Endothelial cell of umbilical vein (primary cell): ENCODE measurements at regions not wholly inside any gene's neighbourhood (a gene's known extent, or its start where the extent isn't known, plus 50 kb on each side); places are given as distances from the start of the nearest gene placed in this dataset.

ENCODE experiments used
- BruUV-seq: library from RNA; stranded (reverse); fragments of 400-500 nt; replicated peaks from 2 replicates; lab custom pipeline; 2021; lab: Mats Ljungman, UMichigan
- CTCF ChIA-PET: fragments of 300-600, 350-600 bp; sonication (Branson Sonifier 250); formaldehyde crosslinking; loops from one replicate; lab custom pipeline; 2021; ENCODE audit warnings: antibody characterized with exemption, inconsistent platforms; lab: Charles Lee
- POLR2A ChIA-PET: fragments of 300-600, 350-600 bp; sonication (Branson Sonifier 250); formaldehyde crosslinking; loops from one replicate; lab custom pipeline; 2021; ENCODE audit warnings: antibody characterized with exemption, inconsistent platforms; lab: Charles Lee
- DNase-seq: peaks from one replicate; pipeline ENCODE4 v3.0.0-alpha.2; 2011; ENCODE audit warnings: low read depth, low spot score
- FAIRE-seq: peaks from 2 replicates; lab custom pipeline; 2011; peaks lifted over from hg19 to GRCh38; lab: Jason Lieb, UNC
- H2AFZ ChIP-seq: 2 replicates; pipeline ENCODE4 v1.6.0; 2012; ENCODE audit warnings: low read depth, low read length, control low read depth, inconsistent platforms
- H3K27ac ChIP-seq: 2 replicates; pipeline ENCODE4 v1.5.1; 2011; ENCODE audit warnings: low read depth, mild to moderate bottlenecking, control low read depth, low read length, moderate library complexity; ENCODE audit not compliant: insufficient read depth
- H3K27me3 ChIP-seq, 2 experiments: 2 replicates each; pipeline versions ENCODE4 v1.6.0 to v1.6.1; 2011; ENCODE audit warnings: low read length in 2 of 2, mixed read lengths in 1 of 2; ENCODE audit not compliant: control insufficient read depth in 2 of 2, insufficient read depth in 2 of 2
- H3K36me3 ChIP-seq, 2 experiments: 2 replicates in 1 of 2; 3 replicates in 1 of 2; pipeline ENCODE4 v1.5.1; 2011; ENCODE audit warnings: low read length in 2 of 2, mild to moderate bottlenecking in 1 of 2, moderate library complexity in 1 of 2; ENCODE audit not compliant: control insufficient read depth in 2 of 2, insufficient read depth in 2 of 2; ENCODE audit errors: extremely low read depth in 1 of 2
- H3K4me1 ChIP-seq: 3 replicates; pipeline ENCODE4 v1.5.1; 2011; ENCODE audit warnings: mild to moderate bottlenecking, low read length; ENCODE audit not compliant: control insufficient read depth, insufficient read depth; ENCODE audit errors: extremely low read depth
- H3K4me2 ChIP-seq: 2 replicates; pipeline ENCODE4 v1.6.1; 2011; ENCODE audit warnings: low read length, control low read depth, mixed read lengths; ENCODE audit not compliant: insufficient read depth
- H3K4me3 ChIP-seq, 3 experiments: fragments of 200-600 bp in 1 of 3; sonication (generic), shearing (Covaris generic) in 1 of 3; replicated peaks in 1 of 3; 2 replicates each; pipeline ENCODE4 v1.5.1; 2011 to 2016; ENCODE audit warnings: control low read depth in 3 of 3, low read length in 3 of 3, mild to moderate bottlenecking in 2 of 3, inconsistent platforms in 1 of 3, low read depth in 1 of 3, moderate library complexity in 1 of 3; ENCODE audit not compliant: insufficient read depth in 1 of 3
- H3K79me2 ChIP-seq: 2 replicates; pipeline ENCODE4 v1.6.0; 2012; ENCODE audit warnings: low read length, inconsistent platforms; ENCODE audit not compliant: control insufficient read depth, insufficient read depth
- H3K9ac ChIP-seq: replicated peaks from 2 replicates; pipeline ENCODE3; 2011; ENCODE audit warnings: low read length, control low read depth; ENCODE audit not compliant: insufficient read depth; ENCODE audit errors: extremely low read depth
- H3K9me1 ChIP-seq: replicated peaks from 3 replicates; pipeline ENCODE4 v1.6.0; 2011; ENCODE audit warnings: mild to moderate bottlenecking, low read length; ENCODE audit not compliant: control insufficient read depth, insufficient read depth; ENCODE audit errors: extremely low read depth
- H3K9me3 ChIP-seq: replicated peaks from 2 replicates; pipeline ENCODE4 v1.5.1; 2012; ENCODE audit warnings: low read length, inconsistent platforms; ENCODE audit not compliant: control insufficient read depth, insufficient read depth
- H4K20me1 ChIP-seq: replicated peaks from 2 replicates; pipeline ENCODE3; 2011; ENCODE audit warnings: mild to moderate bottlenecking, low read length; ENCODE audit not compliant: control insufficient read depth, insufficient read depth; ENCODE audit errors: extremely low read depth
- CTCF ChIP-seq, 2 donors: IDR thresholded peaks; 1 replicate in 1 of 2; 2 replicates in 1 of 2; pipeline ENCODE4 v1.5.1; 2011; ENCODE audit warnings: low read length in 2 of 2, mild to moderate bottlenecking in 2 of 2, moderate library complexity in 2 of 2, control low read depth in 1 of 2, inconsistent platforms in 1 of 2, low read depth in 1 of 2; ENCODE audit not compliant: insufficient read depth in 1 of 2; ENCODE audit errors: extremely low read depth in 1 of 2
- EZH2 ChIP-seq: IDR thresholded peaks from 2 replicates; pipeline ENCODE4 v1.6.1; 2012; ENCODE audit warnings: borderline replicate concordance, low read depth, mild to moderate bottlenecking, moderate library complexity, low read length, inconsistent platforms; ENCODE audit not compliant: severe bottlenecking
- FOS ChIP-seq: IDR thresholded peaks from 2 replicates; pipeline ENCODE4 v1.6.1; 2011; ENCODE audit warnings: mild to moderate bottlenecking, low read length, moderate library complexity, borderline replicate concordance; ENCODE audit not compliant: insufficient read depth
- GATA2 ChIP-seq: IDR thresholded peaks from 2 replicates; pipeline ENCODE4 v1.7.0; 2011; ENCODE audit warnings: low read depth, mild to moderate bottlenecking, moderate library complexity, mixed read lengths, low read length; ENCODE audit not compliant: insufficient read length, insufficient read depth
- JUN ChIP-seq: IDR thresholded peaks from 2 replicates; pipeline ENCODE4 v1.6.1; 2011; ENCODE audit warnings: borderline replicate concordance, low read depth; ENCODE audit not compliant: insufficient read length, insufficient read depth
- MAX ChIP-seq: IDR thresholded peaks from 2 replicates; pipeline ENCODE4 v1.6.1; 2011; ENCODE audit not compliant: insufficient read depth, insufficient read length
- MYC ChIP-seq: IDR thresholded peaks from one replicate; pipeline ENCODE4 v1.6.1; 2011; ENCODE audit warnings: mild to moderate bottlenecking, low read depth, low read length
- POLR2A ChIP-seq: IDR thresholded peaks from 2 replicates; pipeline ENCODE4 v1.6.1; 2012; ENCODE audit warnings: low read depth, mild to moderate bottlenecking, control low read depth, low read length
- POLR2AphosphoS5 ChIP-seq: IDR thresholded peaks from 2 replicates; pipeline ENCODE4 v1.6.1; 2012; ENCODE audit warnings: low read depth, mild to moderate bottlenecking, control low read depth, low read length, moderate library complexity; ENCODE audit not compliant: insufficient read depth
- dilution Hi-C: fragments of 300-500 bp; cut with MboI; formaldehyde crosslinking; loops from one replicate; pipeline ENCODE4 v1.15.0; 2019; ENCODE audit warnings: low sequenced_read_pairs; ENCODE audit not compliant: extremely low pct_ligation_motif_present
- intact Hi-C: fragments of 100-400 bp; cut with micrococcal nuclease; formaldehyde crosslinking; loops from one replicate; pipeline ENCODE4 v1.10.0; 2022

GRCh38 chr14:22003461-22003860 lies 329.8 kb upstream of the OR4E1 start:
- peak overlapping the region; percentile 18 for H2AFZ ChIP-seq
- no peaks in the 10 kb centered on the region for H3K4me1 ChIP-seq
- H3K4me3 ChIP-seq: no peak overlapping the region
- no peaks in the 10 kb centered on the region for H4K20me1 ChIP-seq
- no peaks in the 10 kb centered on the region for H3K36me3 ChIP-seq
- no peaks in the 10 kb centered on the region for H3K27me3 ChIP-seq
- H3K9me3 ChIP-seq: no peaks in the 10 kb centered on the region
- no TSS peak for BruUV-seq
- ChIA-PET POLR2A (no interaction called here), CTCF (interaction anchor here (0.7 to 3.3 kb wide), 9 partner anchors 11 to 150 kb away, joined by 3 to 23 read pairs (median 7); no protein-coding TSS in a partner anchor)
- no peak overlapping the region for H3K27ac ChIP-seq
- H3K4me2 ChIP-seq: no peak overlapping the region
- H3K9me1 ChIP-seq: no peaks in the 10 kb centered on the region
- DNase-seq (no peak), FAIRE-seq (no peak)
- H3K9ac ChIP-seq: no peak overlapping the region
- dilution Hi-C loops: no loop called here
- no peaks in the 10 kb centered on the region for H3K79me2 ChIP-seq
- TF ChIP-seq JUN (no peak), MAX (no peak), GATA2 (no peak), POLR2AphosphoS5 (no peak), CTCF (IDR thresholded peaks at IDR 0.05; ENCODE audit: extremely low read depth in 1 of 2, insufficient read depth in 1 of 2, low read depth in 1 of 2, low read length in 2 of 2) (no peak), EZH2 (no peak), MYC (no peak), FOS (no peak), POLR2A (no peak)
- intact Hi-C loops: no loop called here
